Thyroid gland (tissue), 4 donors: ENCODE measurements at regions not wholly inside any gene's neighbourhood (a gene's known extent, or its start where the extent isn't known, plus 50 kb on each side); places are given as distances from the start of the nearest gene placed in this dataset.

Source experiments
- CTCF ChIP-seq, 6 experiments: fragments of 200-600 bp in 3 of 6; fragments of 450-650 bp in 3 of 6; sonication (generic) in 3 of 6; IDR thresholded peaks; one replicate each; pipeline ENCODE4 v1.5.1; 2016 to 2019; ENCODE audit warnings: antibody characterized with exemption in 6 of 6, mild to moderate bottlenecking in 2 of 6, inconsistent platforms in 1 of 6, moderate library complexity in 1 of 6
- POLR2A ChIP-seq, 2 donors: fragments of 450-650 bp; IDR thresholded peaks; one replicate each; pipeline ENCODE4 v1.6.1; 2017; ENCODE audit warnings: antibody characterized with exemption in 2 of 2, mild to moderate bottlenecking in 2 of 2, moderate library complexity in 1 of 2

- no peak for TF ChIP-seq POLR2A (IDR thresholded peaks at IDR 0.05)
- TF ChIP-seq CTCF (IDR thresholded peaks at IDR 0.05): no peak
Measured at GRCh38 chr4:157889788-157890187, 283.0 kb downstream of the GASK1B start.
